ENCODE measurements at regions not wholly inside any gene's neighbourhood (a gene's known extent, or its start where the extent isn't known, plus 50 kb on each side); places are given as distances from the start of the nearest gene placed in this dataset.

DNA sequence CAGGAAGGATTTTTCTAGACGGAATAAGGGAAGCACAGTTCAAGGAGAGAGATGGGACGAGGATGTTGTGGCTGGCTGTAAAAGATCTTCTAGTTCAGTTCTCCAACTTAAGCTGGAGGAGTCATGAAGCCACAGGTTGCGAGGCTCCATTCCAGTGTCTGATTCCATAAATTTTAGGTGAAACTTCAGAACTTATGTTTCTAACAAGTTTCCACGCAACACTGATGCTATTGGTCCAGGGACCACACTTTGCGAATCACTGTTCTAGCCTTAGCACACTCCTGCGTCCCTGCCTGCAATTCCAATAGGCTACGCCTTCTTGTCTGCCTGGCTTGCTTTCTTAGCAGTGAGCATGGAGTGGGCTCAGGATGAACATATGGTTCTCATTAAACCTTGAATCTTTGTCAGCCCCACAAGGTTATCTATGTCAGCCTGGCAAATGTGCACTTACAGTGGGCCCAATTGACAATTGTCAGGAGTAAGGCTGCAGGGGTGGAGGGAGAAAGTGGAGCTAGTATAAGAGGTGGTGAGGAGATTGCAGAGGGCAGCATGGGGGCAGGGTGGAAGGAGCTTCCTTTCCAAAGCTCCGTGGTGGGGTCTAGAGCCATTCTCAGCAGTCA is 438.1 kb upstream of the ST6GAL2 start:
- no peak for DNase-seq
- Mint-ChIP-seq H3K9me3 (peaks cover 32% of the 10 kb centered on the region), H3K27ac (no peak overlapping the region), H3K4me3 (no peak overlapping the region), H3K27me3 (ENCODE audit: insufficient read depth) (no peaks in the 10 kb centered on the region), H3K4me1 (ENCODE audit: low read depth) (no peaks in the 10 kb centered on the region), H3K36me3 (ENCODE audit: low read depth) (peaks cover 5% of the 10 kb centered on the region; the same call in 1 of the 2 replicates)
- TF ChIP-seq, protein P1, sequence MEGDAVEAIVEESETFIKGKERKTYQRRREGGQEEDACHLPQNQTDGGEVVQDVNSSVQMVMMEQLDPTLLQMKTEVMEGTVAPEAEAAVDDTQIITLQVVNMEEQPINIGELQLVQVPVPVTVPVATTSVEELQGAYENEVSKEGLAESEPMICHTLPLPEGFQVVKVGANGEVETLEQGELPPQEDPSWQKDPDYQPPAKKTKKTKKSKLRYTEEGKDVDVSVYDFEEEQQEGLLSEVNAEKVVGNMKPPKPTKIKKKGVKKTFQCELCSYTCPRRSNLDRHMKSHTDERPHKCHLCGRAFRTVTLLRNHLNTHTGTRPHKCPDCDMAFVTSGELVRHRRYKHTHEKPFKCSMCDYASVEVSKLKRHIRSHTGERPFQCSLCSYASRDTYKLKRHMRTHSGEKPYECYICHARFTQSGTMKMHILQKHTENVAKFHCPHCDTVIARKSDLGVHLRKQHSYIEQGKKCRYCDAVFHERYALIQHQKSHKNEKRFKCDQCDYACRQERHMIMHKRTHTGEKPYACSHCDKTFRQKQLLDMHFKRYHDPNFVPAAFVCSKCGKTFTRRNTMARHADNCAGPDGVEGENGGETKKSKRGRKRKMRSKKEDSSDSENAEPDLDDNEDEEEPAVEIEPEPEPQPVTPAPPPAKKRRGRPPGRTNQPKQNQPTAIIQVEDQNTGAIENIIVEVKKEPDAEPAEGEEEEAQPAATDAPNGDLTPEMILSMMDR (IDR thresholded peaks at IDR 0.05): no peak

DNA sequence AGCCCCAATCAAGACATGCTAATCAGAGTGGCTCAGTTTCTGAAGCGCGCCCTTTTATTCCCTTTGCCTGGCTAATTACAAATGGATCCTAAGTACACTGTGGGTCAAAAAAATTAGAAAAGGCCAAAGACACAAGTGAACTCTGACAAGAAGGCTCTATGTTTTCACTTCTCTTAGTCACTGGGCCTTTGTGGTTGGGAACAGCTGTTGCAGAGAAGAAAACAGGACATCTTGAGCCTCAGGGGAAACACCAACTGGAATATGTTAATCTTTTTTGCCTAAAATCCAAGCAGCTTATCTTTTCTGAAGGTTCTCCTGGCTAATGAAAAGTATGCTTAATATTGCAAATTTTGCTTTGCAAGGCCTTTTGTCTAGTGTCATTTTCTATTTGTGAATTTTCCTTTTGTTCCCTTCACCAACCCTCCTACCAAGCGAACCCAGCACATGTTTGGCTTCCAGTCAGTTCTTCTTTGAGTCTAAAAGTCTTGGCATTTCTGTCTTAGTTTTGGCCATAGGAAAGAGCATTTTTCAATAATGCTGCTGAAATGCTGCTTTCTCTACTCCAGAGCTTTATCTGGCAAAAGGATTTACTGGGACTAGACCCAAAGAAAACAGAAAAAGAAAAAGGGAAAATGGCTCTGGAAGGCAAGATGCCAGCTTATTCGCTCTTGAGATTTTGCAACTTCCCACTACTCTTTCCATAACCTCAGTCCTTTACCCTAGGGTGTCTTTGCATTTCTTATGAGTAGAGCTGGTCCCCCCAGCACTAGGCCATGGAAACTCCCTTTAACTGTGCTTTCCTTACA is 440.2 kb upstream of the ST6GAL2 start:
- Mint-ChIP-seq H3K9me3 (peaks cover 39% of the 10 kb centered on the region), H3K36me3 (ENCODE audit: low read depth) (peaks cover 5% of the 10 kb centered on the region; the same call in 1 of the 2 replicates), H3K27ac (no peak overlapping the region), H3K4me3 (no peak overlapping the region), H3K27me3 (ENCODE audit: insufficient read depth) (no peaks in the 10 kb centered on the region; the same call in 1 of the 2 replicates), H3K4me1 (ENCODE audit: low read depth) (no peaks in the 10 kb centered on the region)
- TF ChIP-seq, protein P1 (IDR thresholded peaks at IDR 0.05): no peak
- no peak for DNase-seq

DNA sequence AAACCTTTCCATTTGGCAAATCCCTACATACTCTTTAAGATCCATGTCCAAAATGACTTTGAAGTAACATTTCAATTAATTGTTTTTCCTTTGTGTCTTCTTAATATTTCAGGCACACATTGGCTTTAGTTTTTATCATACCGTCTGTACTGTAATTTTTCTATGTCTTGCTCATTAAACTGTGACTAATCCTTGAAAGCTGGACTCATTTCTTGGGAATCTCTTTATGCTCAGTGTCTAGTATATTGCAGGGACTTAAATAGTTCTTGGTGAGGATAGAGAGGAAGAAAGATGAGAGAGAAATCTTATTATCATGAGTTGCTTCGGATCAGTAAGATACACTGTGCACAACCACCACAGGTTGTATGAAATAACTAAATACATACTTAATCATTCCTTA is 448.3 kb upstream of the ST6GAL2 start:
- no peak overlapping the region for H3K4me3 Mint-ChIP-seq
- no peaks in the 10 kb centered on the region; the same call in 1 of the 2 replicates for H3K27me3 Mint-ChIP-seq (ENCODE audit: insufficient read depth)
- TF ChIP-seq, protein P1 (IDR thresholded peaks at IDR 0.05): no peak
- peaks cover 18% of the 10 kb centered on the region for H3K9me3 Mint-ChIP-seq
- no peaks in the 10 kb centered on the region for H3K36me3 Mint-ChIP-seq (ENCODE audit: low read depth)
- DNase-seq: no peak
- no peaks in the 10 kb centered on the region; the same call in 1 of the 2 replicates for H3K4me1 Mint-ChIP-seq (ENCODE audit: low read depth)
- H3K27ac Mint-ChIP-seq: no peak overlapping the region

DNA sequence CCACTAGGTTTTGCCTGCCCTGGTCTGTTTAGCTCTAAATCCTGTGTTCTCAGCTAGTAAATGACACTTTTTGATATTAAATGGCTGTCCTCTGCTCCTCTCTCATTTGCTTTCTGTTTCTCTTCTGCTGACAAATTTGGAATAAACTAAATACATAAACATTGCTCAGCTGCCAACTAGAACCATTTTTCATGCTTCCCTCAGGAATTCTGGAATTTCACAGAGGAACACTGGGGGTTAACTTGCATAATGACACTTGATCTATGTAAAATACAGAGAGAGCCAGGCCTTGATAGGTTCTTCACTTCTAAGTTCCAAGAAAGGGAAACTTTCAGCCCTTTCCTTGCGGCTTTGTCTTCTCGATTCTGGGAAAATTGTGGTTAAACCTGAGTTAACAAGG is 450.6 kb upstream of the ST6GAL2 start:
- no peaks in the 10 kb centered on the region for H3K36me3 Mint-ChIP-seq (ENCODE audit: low read depth)
- peaks cover 5% of the 10 kb centered on the region; the same call in 1 of the 2 replicates for H3K9me3 Mint-ChIP-seq
- DNase-seq: no peak
- no peak overlapping the region for H3K27ac Mint-ChIP-seq
- H3K27me3 Mint-ChIP-seq (ENCODE audit: insufficient read depth): no peaks in the 10 kb centered on the region
- TF ChIP-seq, protein P1 (IDR thresholded peaks at IDR 0.05): no peak
- H3K4me3 Mint-ChIP-seq: no peak overlapping the region
- no peaks in the 10 kb centered on the region; the same call in 1 of the 2 replicates for H3K4me1 Mint-ChIP-seq (ENCODE audit: low read depth)

DNA sequence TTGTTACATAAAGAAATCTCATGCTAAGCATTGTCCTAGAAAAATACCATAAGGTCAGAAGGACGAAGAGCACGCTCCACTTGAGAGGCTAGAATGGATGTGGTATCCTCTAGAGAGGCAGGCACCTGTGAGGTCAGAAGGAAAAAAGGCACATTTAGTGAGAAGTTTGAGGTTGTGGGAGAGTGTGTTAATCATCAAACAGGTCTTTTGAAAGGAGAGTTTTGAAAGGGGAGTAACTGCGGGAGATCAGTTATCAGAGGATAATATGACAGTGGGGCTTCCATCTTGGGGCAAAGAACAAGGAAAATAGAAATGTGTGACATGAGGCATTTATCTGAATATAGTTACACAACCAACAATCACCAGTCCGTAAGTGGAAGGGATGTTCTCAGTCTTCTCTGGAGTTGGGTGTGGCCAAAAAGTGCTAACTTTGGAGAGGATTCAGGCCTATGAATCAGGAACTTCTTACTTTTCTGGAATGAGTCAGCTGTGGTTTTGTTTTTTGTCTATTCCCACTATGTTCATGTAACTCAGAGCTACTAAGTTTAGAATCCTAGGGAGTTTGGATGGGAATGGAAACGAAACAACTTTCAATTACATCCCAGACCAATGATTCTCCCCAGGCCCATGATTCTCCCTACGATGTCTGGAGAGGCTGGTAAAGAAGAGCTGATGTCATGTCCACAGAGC is 451.4 kb upstream of the ST6GAL2 start:
- Mint-ChIP-seq H3K4me1 (ENCODE audit: low read depth) (no peaks in the 10 kb centered on the region; the same call in 1 of the 2 replicates), H3K27ac (no peak overlapping the region)
- TF ChIP-seq, protein P1 (IDR thresholded peaks at IDR 0.05): no peak

More for the DNA sequence above, 451.4 kb upstream of the ST6GAL2 start:
- H3K4me3 Mint-ChIP-seq: no peak overlapping the region
- H3K36me3 Mint-ChIP-seq (ENCODE audit: low read depth): no peaks in the 10 kb centered on the region
- DNase-seq: no peak
- H3K27me3 Mint-ChIP-seq (ENCODE audit: insufficient read depth): no peaks in the 10 kb centered on the region
- H3K9me3 Mint-ChIP-seq: peaks cover 5% of the 10 kb centered on the region; the same call in 1 of the 2 replicates

All from HFFc6 (cell line).